H9 (cell line): ENCODE measurements at regions not wholly inside any gene's neighbourhood (a gene's known extent, or its start where the extent isn't known, plus 50 kb on each side); places are given as distances from the start of the nearest gene placed in this dataset.

ENCODE experiments used
- DNase-seq: peaks from one replicate; pipeline ENCODE4 v3.0.0-alpha.2; 2017
- H2AFZ ChIP-seq: one replicate; pipeline ENCODE4 v1.6.1; 2013; ENCODE audit warnings: mild to moderate bottlenecking, low read length, control low read depth, moderate library complexity
- H2AK5ac ChIP-seq: 2 replicates; pipeline ENCODE4 v1.6.1; 2013; ENCODE audit warnings: low read length, control low read depth, mixed read lengths; ENCODE audit not compliant: insufficient read length
- H2BK120ac ChIP-seq: one replicate; pipeline ENCODE4 v1.6.1; 2013; ENCODE audit warnings: low read depth, mild to moderate bottlenecking, low read length, control low read depth, inconsistent platforms; ENCODE audit not compliant: poor library complexity, severe bottlenecking
- H2BK12ac ChIP-seq: 2 replicates; pipeline ENCODE4 v1.6.1; 2013; ENCODE audit warnings: low read length, control low read depth, mixed read lengths, low read depth; ENCODE audit not compliant: insufficient read length
- H2BK15ac ChIP-seq: 2 replicates; pipeline ENCODE4 v1.6.1; 2013; ENCODE audit warnings: low read depth, low read length, control low read depth
- H2BK20ac ChIP-seq: one replicate; pipeline ENCODE4 v1.6.1; 2013; ENCODE audit warnings: low read depth, mild to moderate bottlenecking, low read length, control low read depth, inconsistent platforms; ENCODE audit not compliant: poor library complexity, severe bottlenecking
- H2BK5ac ChIP-seq: 2 replicates; pipeline ENCODE4 v1.6.1; 2013; ENCODE audit warnings: low read length, control low read depth, mixed read lengths; ENCODE audit not compliant: insufficient read length
- H3K14ac ChIP-seq: 2 replicates; pipeline ENCODE4 v1.6.1; 2013; ENCODE audit warnings: low read length, control low read depth; ENCODE audit not compliant: insufficient read depth
- H3K18ac ChIP-seq: 2 replicates; pipeline ENCODE4 v1.6.1; 2013; ENCODE audit warnings: low read depth, mild to moderate bottlenecking, mixed read lengths, low read length, control low read depth; ENCODE audit not compliant: insufficient read length
- H3K23ac ChIP-seq: 2 replicates; pipeline ENCODE4 v1.6.1; 2013; ENCODE audit warnings: low read length, control low read depth, mixed read lengths, low read depth; ENCODE audit not compliant: insufficient read length
- H3K23me2 ChIP-seq: 2 replicates; pipeline ENCODE4 v1.6.1; 2013; ENCODE audit warnings: low read depth, mild to moderate bottlenecking, mixed read lengths, low read length, control low read depth; ENCODE audit not compliant: insufficient read length, poor library complexity, severe bottlenecking
- H3K27ac ChIP-seq: 2 replicates; pipeline ENCODE4 v1.5.1; 2013; ENCODE audit warnings: low read length, control low read depth, mixed read lengths, low read depth; ENCODE audit not compliant: insufficient read length
- H3K27me3 ChIP-seq: 2 replicates; pipeline ENCODE4 v1.6.1; 2013; ENCODE audit warnings: low read length, control low read depth, inconsistent platforms; ENCODE audit not compliant: insufficient read depth
- H3K4ac ChIP-seq: 2 replicates; pipeline ENCODE4 v1.6.1; 2013; ENCODE audit warnings: low read depth, mild to moderate bottlenecking, control low read depth, inconsistent platforms, low read length, moderate library complexity
- H3K4me1 ChIP-seq: 2 replicates; pipeline ENCODE4 v1.6.1; 2013; ENCODE audit warnings: low read length, control low read depth, inconsistent platforms; ENCODE audit not compliant: insufficient read depth
- H3K4me2 ChIP-seq: 2 replicates; pipeline ENCODE4 v1.6.1; 2013; ENCODE audit warnings: low read length, control low read depth, mixed read lengths; ENCODE audit not compliant: insufficient read length, insufficient read depth
- H3K56ac ChIP-seq: 2 replicates; pipeline ENCODE4 v1.6.1; 2013; ENCODE audit warnings: low read depth, mild to moderate bottlenecking, mixed read lengths, low read length, control low read depth; ENCODE audit not compliant: insufficient read length
- H3K79me1 ChIP-seq: 2 replicates; pipeline ENCODE4 v1.6.1; 2013; ENCODE audit warnings: low read depth, mild to moderate bottlenecking, moderate library complexity, low read length, control low read depth, inconsistent platforms; ENCODE audit not compliant: insufficient read depth, poor library complexity, severe bottlenecking
- H3K79me2 ChIP-seq: 2 replicates; pipeline ENCODE4 v1.6.1; 2013; ENCODE audit warnings: low read length, control low read depth, inconsistent platforms; ENCODE audit not compliant: insufficient read depth
- H3K9ac ChIP-seq: 2 replicates; pipeline ENCODE4 v1.6.1; 2013; ENCODE audit warnings: low read length, control low read depth, mixed read lengths; ENCODE audit not compliant: insufficient read length; ENCODE audit errors: extremely low read depth
- H3K9me3 ChIP-seq: one replicate; pipeline ENCODE4 v1.6.1; 2013; ENCODE audit warnings: low read depth, low read length, inconsistent platforms; ENCODE audit not compliant: control insufficient read depth
- H3T11ph ChIP-seq: one replicate; pipeline ENCODE4 v1.6.1; 2013; ENCODE audit warnings: mild to moderate bottlenecking, low read length, control low read depth, inconsistent platforms
- H4K20me1 ChIP-seq: one replicate; pipeline ENCODE4 v1.6.1; 2013; ENCODE audit not compliant: control insufficient read depth, insufficient read length, insufficient read depth
- H4K5ac ChIP-seq: 2 replicates; pipeline ENCODE4 v1.6.1; 2013; ENCODE audit warnings: low read depth, mild to moderate bottlenecking, mixed read lengths, low read length, control low read depth; ENCODE audit not compliant: insufficient read length
- H4K8ac ChIP-seq: replicated peaks from 2 replicates; pipeline ENCODE4 v1.6.1; 2013; ENCODE audit warnings: low read length, control low read depth, mixed read lengths, low read depth; ENCODE audit not compliant: insufficient read length
- H4K91ac ChIP-seq: 2 replicates; pipeline ENCODE4 v1.6.1; 2013; ENCODE audit warnings: low read depth, mild to moderate bottlenecking, moderate library complexity, mixed read lengths, low read length, control low read depth; ENCODE audit not compliant: insufficient read length
- H3K27ac Mint-ChIP-seq, 3 experiments: 2 replicates in 2 of 3; 3 replicates in 1 of 3; pipeline ENCODE4 v1.8.0; 2020 to 2021; ENCODE audit warnings: mixed read lengths in 3 of 3, mild to moderate bottlenecking in 1 of 3, moderate library complexity in 1 of 3
- H3K27me3 Mint-ChIP-seq: 2 replicates; pipeline ENCODE4 v1.8.0; 2021; ENCODE audit warnings: low read depth, mild to moderate bottlenecking, moderate library complexity, mixed read lengths
- H3K36me3 Mint-ChIP-seq, 3 experiments: 2 replicates in 2 of 3; 3 replicates in 1 of 3; pipeline ENCODE4 v1.8.0; 2020 to 2021; ENCODE audit warnings: low read depth in 3 of 3, mixed read lengths in 3 of 3; ENCODE audit not compliant: insufficient read depth in 1 of 3
- H3K4me1 Mint-ChIP-seq, 2 experiments: 2 replicates each; pipeline ENCODE4 v1.8.0; 2020; ENCODE audit warnings: mixed read lengths in 2 of 2
- H3K4me3 Mint-ChIP-seq, 2 experiments: 2 replicates in 1 of 2; 3 replicates in 1 of 2; pipeline ENCODE4 v1.8.0; 2020 to 2021; ENCODE audit warnings: mild to moderate bottlenecking in 2 of 2, mixed read lengths in 2 of 2, moderate library complexity in 1 of 2
- H3K9me3 Mint-ChIP-seq, 2 experiments: 2 replicates in 1 of 2; 3 replicates in 1 of 2; pipeline ENCODE4 v1.8.0; 2020; ENCODE audit warnings: mild to moderate bottlenecking in 2 of 2, mixed read lengths in 2 of 2, moderate library complexity in 1 of 2
- CTCF ChIP-seq: fragments of 200-600 bp; sonication (generic); conservative IDR thresholded peaks from 3 replicates; pipeline ENCODE4 v1.8.0; 2021; ENCODE audit warnings: antibody characterized with exemption, mild to moderate bottlenecking
- WGBS: extraction: QIAGEN DNeasy Blood & Tissue Kit; methylation state at CpG from one replicate; pipeline ENCODE4 v1.1.7; 2013; ENCODE audit warnings: missing lambda C conversion rate, low lambda C conversion rate, mixed read lengths; ENCODE audit not compliant: insufficient read length; ENCODE audit errors: extremely low coverage; 5-methylcytosine and 5-hydroxymethylcytosine counted together

- H3K4me2 ChIP-seq = no peak overlapping the region
- H3K4ac ChIP-seq = no peak overlapping the region
- no peak overlapping the region for H2BK5ac ChIP-seq
Measured at GRCh38 chr7:114823290-114823689, 98.6 kb upstream of the MDFIC start.

More at GRCh38 chr7:114823290-114823689, 98.6 kb upstream of the MDFIC start:
- TF ChIP-seq CTCF = no peak
- Histone ChIP-seq H4K91ac (no peak overlapping the region), H3K27me3 (no peaks in the 10 kb centered on the region), H2BK120ac (no peak overlapping the region), H3K14ac (no peak overlapping the region), H3T11ph (no peak overlapping the region), H2AFZ (no peak overlapping the region), H3K23ac (no peak overlapping the region), H3K79me2 (no peaks in the 10 kb centered on the region), H2AK5ac (no peak overlapping the region), H3K4me1 (peaks cover 5% of the 10 kb centered on the region; the same call in 1 of the 2 replicates), H3K56ac (no peak overlapping the region), H3K9me3 (no peaks in the 10 kb centered on the region), H4K8ac (no peak overlapping the region), H2BK15ac (no peak overlapping the region), H2BK20ac (no peak overlapping the region), H3K18ac (no peak overlapping the region), H3K9ac (no peak overlapping the region), H3K27ac (peak overlapping the region; percentile 8), H4K5ac (no peak overlapping the region), H3K79me1 (no peaks in the 10 kb centered on the region), H3K23me2 (no peaks in the 10 kb centered on the region), H4K20me1 (no peaks in the 10 kb centered on the region), H2BK12ac (no peak overlapping the region)
- Mint-ChIP-seq H3K36me3 (peaks cover 16 to 22% (median 17%) of the 10 kb centered on the region in 3 experiments), H3K27ac (peak overlapping the region; percentile 18 to 96 (median 95); a peak in 5 of 7 replicates), H3K9me3 (peaks cover 18 to 19% of the 10 kb centered on the region in 2 experiments), H3K27me3 (no peaks in the 10 kb centered on the region), H3K4me1 (peaks cover 52 to 59% of the 10 kb centered on the region in 2 experiments), H3K4me3 (no peak overlapping the region; a peak in 1 of 5 replicates)
- peak; percentile 49 for DNase-seq
- whole genome bisulfite sequencing = no CpG with 5 or more reads among the region's 1 CpG
